ENCODE measurements at regions not wholly inside any gene's neighbourhood (a gene's known extent, or its start where the extent isn't known, plus 50 kb on each side); places are given as distances from the start of the nearest gene placed in this dataset.
"Not testable (repeated sequence)": the region's sequence is repeated elsewhere in the genome, so short reads cannot be mapped to it uniquely, and the experiment has no call there.

DNA sequence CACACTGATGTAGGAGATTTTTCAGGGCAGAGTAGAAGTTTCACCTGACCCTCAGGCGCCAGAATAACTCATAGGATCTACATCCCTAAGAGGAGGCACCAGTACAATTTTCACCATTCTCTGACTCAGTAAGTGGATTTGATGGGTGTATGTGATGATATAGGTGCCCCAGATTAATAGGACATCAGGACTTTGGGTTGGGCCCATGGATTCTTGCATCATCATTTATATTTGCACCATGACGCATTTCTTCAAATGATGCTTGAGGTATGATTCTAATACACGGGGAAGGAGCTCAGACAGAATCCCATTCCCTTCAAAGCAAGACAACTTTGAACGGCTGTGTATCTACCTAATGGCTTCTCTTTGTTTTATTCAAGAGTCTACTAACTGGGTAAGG is 173.2 kb downstream of the TMEM114 start:
- H3K9me3 Mint-ChIP-seq = peaks cover 0 to 1% of the 10 kb centered on the region in 2 donors
- H3K36me3 Mint-ChIP-seq (ENCODE audit: insufficient read depth) = no peaks in the 10 kb centered on the region
- no peaks in the 10 kb centered on the region for H3K27me3 Mint-ChIP-seq
- no peak overlapping the region for H3K27ac Mint-ChIP-seq
- no peak overlapping the region for H3K4me3 Mint-ChIP-seq
- no peaks in the 10 kb centered on the region for H3K4me1 Mint-ChIP-seq (ENCODE audit: low read depth in 2 of 2)
- DNase-seq (no peak), ATAC-seq (replicated peaks) (no peak)

DNA sequence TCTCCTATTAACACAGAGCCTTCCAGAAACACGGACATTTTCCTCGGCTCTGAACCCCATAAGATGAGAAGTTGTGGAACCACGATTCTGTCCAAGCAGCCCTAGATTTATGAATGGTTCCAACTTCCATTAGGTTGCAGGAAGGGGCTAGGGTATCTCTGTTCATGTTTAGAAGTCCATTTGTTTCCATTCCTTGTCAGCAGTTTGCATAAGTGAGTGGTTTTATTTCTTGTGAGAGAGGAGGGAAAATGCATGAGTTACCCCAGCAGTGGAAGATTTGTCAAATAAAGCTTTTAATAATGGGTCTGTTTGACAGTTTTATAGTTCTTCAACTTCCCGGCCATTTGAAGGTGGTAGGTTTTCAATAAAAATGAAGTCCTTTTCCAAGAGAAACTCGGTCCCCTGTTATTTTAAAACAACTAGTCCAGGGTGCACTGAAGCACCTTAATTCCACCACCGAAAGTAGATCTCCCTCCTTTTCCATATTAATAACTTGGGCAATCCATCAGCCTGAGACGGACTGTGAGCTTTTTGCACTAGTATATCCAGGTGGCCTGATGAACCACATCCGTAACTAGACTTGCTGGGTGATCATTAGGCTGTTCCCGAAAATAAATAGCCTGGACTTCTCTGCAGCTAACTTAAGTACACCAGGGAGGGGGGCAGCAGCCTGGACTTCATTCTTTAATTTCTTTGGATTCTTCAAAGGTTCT is 181.3 kb downstream of the TMEM114 start:
- Mint-ChIP-seq H3K4me1 (ENCODE audit: low read depth in 2 of 2) (no peaks in the 10 kb centered on the region), H3K27me3 (no peaks in the 10 kb centered on the region), H3K4me3 (no peak overlapping the region), H3K27ac (no peak overlapping the region), H3K36me3 (ENCODE audit: insufficient read depth) (no peaks in the 10 kb centered on the region), H3K9me3 (peaks cover 6 to 12% of the 10 kb centered on the region in 2 donors)
- ATAC-seq (replicated peaks) = no peak
- DNase-seq = no peak

DNA sequence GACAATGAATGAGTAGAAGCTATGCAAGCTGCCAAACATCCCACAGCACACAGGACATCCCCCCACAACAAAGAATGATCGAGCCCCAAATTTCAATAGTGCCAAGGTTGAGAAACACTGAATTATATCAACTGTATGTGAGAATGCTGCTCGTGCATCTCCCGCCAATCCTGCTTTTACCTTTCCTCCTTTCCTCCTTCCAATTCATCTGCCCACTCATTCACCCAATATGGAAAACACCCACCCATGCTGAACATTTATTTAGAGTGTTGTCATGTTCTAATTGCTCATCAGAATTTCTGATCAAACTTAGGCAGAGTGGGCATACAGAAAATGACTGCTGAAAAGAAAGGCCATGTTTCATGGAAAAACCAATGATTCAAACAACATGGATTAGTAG is 183.0 kb downstream of the TMEM114 start:
- Mint-ChIP-seq H3K4me1 (ENCODE audit: low read depth in 2 of 2) (no peaks in the 10 kb centered on the region), H3K36me3 (ENCODE audit: insufficient read depth) (no peaks in the 10 kb centered on the region), H3K9me3 (peaks cover 10 to 19% of the 10 kb centered on the region in 2 donors), H3K4me3 (no peak overlapping the region), H3K27ac (no peak overlapping the region), H3K27me3 (no peaks in the 10 kb centered on the region)
- ATAC-seq (replicated peaks) (no peak), DNase-seq (no peak)

DNA sequence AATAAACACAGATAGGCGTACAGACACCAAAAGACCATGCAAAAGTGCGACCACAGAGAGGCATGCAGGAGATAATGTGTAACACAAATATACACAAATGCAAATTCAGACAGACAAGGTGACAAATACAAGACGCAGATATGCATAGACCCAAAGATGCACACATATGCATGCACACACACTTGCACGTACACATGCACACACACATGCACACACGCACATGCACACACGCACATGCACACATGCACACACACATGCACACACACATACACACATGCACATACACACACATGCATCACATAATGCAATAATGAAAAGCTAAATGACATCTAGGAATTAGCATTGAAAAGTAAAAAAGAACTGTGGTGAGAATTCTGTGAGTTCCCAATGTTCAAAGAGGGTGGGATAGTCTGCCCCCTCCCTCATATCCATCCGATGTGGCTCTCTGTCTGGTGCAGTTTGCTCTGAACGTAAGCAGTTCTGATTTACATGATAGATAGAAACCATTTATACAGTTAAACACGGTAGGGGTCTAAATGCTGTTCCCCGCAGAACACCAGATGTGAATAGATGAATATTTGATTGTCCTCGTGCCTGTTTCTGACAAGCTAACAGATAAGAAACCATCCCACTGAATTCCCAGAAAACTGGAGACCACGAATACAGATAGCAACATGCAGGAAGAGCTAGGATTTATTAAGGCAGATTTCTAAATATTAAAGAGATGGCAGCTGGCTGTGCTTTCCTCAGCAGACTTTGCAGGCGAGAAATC is 186.1 kb downstream of the TMEM114 start:
- no peaks in the 10 kb centered on the region for H3K36me3 Mint-ChIP-seq (ENCODE audit: insufficient read depth)
- no peak overlapping the region for H3K4me3 Mint-ChIP-seq
- H3K9me3 Mint-ChIP-seq = peaks cover 12 to 25% of the 10 kb centered on the region in 2 donors
- no peaks in the 10 kb centered on the region for H3K4me1 Mint-ChIP-seq (ENCODE audit: low read depth in 2 of 2)
- H3K27me3 Mint-ChIP-seq = no peaks in the 10 kb centered on the region
- no peak for DNase-seq
- H3K27ac Mint-ChIP-seq = no peak overlapping the region
- ATAC-seq (replicated peaks) = no peak

DNA sequence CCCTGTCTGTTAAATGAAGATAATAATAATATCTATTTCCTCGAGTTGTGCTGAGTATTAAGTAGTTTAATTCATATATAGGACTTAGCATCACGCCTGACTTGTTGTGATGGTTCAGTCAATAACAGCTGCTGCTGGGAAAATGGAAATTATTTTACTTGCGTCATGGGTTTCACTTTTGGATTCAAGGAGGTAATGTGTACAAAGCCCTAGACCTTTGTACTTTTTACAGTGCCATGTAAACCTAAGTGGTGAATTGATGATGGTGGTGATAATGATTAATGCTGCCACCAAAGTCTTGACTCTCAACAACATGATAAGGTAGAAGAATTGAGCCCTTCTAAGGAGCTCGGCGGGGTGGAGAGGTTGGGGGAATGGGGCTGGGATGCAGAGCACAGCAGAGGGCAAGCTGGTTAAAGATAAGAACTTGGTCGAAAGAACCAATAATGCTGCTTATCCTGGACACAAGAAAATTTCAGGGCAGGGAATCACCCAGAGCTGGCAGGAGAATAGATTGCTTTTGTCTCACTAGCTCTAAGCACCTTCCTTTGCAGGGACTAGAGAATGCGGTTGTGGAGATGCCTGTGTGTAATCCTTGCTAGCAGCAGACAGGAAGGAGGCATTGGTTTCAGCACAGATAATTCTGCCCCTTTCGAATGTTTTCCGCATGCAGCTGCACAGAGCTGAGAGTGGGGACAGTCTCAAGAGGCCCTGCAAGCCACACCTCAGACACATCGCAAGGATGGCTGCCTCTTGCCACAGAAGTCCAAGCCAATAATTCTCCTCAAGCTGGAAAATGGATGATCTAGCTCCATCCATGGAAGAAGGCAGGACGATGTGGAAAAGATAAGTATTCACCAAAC is 187.1 kb downstream of the TMEM114 start:
- Mint-ChIP-seq H3K27ac (no peak overlapping the region), H3K36me3 (ENCODE audit: insufficient read depth) (no peaks in the 10 kb centered on the region), H3K9me3 (peaks cover 12 to 25% of the 10 kb centered on the region in 2 donors), H3K27me3 (no peaks in the 10 kb centered on the region), H3K4me3 (no peak overlapping the region), H3K4me1 (ENCODE audit: low read depth in 2 of 2) (no peaks in the 10 kb centered on the region)
- no peak for DNase-seq
- no peak for ATAC-seq (replicated peaks)

DNA sequence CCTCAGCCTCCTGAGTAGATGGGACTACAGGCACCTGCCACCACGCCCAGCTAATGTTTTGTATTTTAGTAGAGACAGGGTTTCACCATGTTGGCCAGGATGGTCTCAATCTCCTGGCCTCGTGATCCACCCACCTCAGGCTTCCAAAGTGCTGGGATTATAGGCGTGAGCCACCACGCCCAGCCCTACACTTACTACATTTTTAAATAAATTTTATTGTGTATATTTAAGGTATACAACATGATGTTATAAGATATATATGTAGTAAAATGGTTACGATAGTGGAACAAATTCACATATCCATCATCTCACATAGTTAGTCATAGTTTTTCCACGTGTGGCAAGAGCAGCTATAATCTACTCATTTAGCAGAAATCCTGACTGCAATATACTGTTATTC is 189.6 kb downstream of the TMEM114 start:
- not testable (repeated sequence) for H3K27ac Mint-ChIP-seq; H3K4me3 Mint-ChIP-seq; H3K27me3 Mint-ChIP-seq; ATAC-seq (replicated peaks); H3K36me3 Mint-ChIP-seq (ENCODE audit: insufficient read depth); H3K4me1 Mint-ChIP-seq (ENCODE audit: low read depth in 2 of 2); DNase-seq
- peaks cover 14 to 33% of the 10 kb centered on the region in 2 donors for H3K9me3 Mint-ChIP-seq

DNA sequence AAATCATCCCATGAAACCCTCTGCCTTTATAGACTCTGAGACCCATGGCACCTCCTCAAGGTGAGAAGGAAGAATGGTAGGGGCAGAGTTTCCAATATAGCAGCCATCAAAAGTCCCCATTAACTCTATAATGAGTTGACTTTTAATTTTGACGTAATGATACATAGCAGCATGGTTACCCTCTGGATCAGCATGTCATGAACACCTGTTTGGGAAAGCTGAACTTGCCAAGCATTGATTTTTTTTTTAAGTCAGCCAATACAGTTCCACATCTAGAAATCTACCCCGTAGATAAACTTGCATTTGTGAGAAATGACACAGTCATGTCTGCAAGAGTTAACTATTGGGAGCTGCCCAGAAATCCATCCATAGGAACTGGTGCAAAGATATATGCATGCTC is 191.8 kb downstream of the TMEM114 start:
- Mint-ChIP-seq H3K27me3 (no peaks in the 10 kb centered on the region), H3K27ac (no peak overlapping the region), H3K36me3 (ENCODE audit: insufficient read depth) (no peaks in the 10 kb centered on the region), H3K9me3 (peaks cover 6 to 22% of the 10 kb centered on the region in 2 donors), H3K4me3 (no peak overlapping the region), H3K4me1 (ENCODE audit: low read depth in 2 of 2) (no peaks in the 10 kb centered on the region)
- DNase-seq = no peak
- ATAC-seq (replicated peaks) = no peak

DNA sequence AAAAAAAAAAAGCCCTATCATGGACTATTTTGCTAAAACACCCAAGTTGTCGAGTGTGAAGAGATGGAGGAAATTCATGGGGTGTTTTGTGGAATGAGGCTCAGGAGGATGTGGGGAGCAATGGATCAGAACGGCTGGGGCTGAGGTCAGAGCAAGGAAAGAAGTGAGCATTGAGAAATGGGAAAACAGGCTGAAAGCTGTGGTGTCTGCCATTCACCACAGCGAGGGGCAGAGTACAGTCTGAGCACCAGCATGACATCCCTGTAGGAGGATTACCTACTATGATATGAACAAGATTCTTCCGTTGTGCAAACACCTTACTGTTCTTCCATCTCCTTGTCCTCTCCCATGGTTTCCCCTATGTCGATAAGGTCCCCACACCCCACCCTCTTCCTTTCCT is 193.1 kb downstream of the TMEM114 start:
- H3K27ac Mint-ChIP-seq = no peak overlapping the region
- H3K9me3 Mint-ChIP-seq = peaks cover 6 to 20% of the 10 kb centered on the region in 2 donors
- no peaks in the 10 kb centered on the region for H3K4me1 Mint-ChIP-seq (ENCODE audit: low read depth in 2 of 2)
- no peaks in the 10 kb centered on the region for H3K27me3 Mint-ChIP-seq
- DNase-seq (no peak), ATAC-seq (replicated peaks) (no peak)
- H3K36me3 Mint-ChIP-seq (ENCODE audit: insufficient read depth) = no peaks in the 10 kb centered on the region
- no peak overlapping the region for H3K4me3 Mint-ChIP-seq

DNA sequence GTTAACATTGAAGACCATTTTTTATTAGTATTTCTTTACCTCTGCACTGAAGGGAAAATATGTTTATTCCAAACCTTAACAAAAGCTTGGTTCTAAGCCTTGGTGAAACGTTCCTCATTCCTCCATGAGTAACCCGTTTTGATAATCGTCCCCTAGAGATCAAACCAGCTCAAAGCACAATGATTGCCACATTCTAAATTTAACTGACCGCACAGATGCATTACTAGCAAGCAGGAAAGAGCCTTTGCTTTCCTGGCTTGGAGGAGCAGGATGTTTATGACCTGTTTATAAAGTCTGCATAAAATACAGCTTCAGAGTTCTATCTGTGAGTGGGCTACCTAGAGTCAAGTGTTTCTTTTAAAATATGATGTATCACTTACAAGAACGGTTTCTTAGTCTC is 193.8 kb downstream of the TMEM114 start:
- ATAC-seq (replicated peaks) (no peak), DNase-seq (no peak)
- no peaks in the 10 kb centered on the region for H3K27me3 Mint-ChIP-seq
- no peak overlapping the region for H3K4me3 Mint-ChIP-seq
- H3K4me1 Mint-ChIP-seq (ENCODE audit: low read depth in 2 of 2) = no peaks in the 10 kb centered on the region
- no peaks in the 10 kb centered on the region for H3K36me3 Mint-ChIP-seq (ENCODE audit: insufficient read depth)
- H3K27ac Mint-ChIP-seq = no peak overlapping the region
- peaks cover 5 to 20% of the 10 kb centered on the region in 2 donors for H3K9me3 Mint-ChIP-seq

DNA sequence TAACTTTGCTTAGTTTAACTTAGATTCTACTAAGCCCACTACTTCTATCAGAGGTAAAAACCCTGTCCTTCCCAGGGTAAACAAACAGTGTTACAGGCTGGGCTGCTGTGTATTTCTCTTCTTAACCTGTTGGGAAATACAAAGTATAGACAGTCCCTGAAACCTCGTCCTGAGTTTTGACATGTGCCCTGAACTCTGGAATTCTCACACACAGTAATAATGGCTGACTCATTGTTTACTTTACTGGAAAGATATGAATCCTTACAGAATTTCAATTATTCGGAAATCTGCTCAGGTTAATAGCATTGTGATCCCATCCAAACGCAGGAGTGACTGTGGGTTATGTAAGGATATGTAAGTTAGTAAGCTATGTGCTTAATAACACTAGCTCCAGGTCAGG is 199.1 kb downstream of the TMEM114 start:
- no peak for ATAC-seq (replicated peaks)
- no peaks in the 10 kb centered on the region for H3K36me3 Mint-ChIP-seq (ENCODE audit: insufficient read depth)
- no peak overlapping the region for H3K27ac Mint-ChIP-seq
- H3K4me3 Mint-ChIP-seq = no peak overlapping the region
- H3K9me3 Mint-ChIP-seq = peaks cover 0 to 23% of the 10 kb centered on the region in 2 donors
- DNase-seq = no peak
- no peaks in the 10 kb centered on the region for H3K27me3 Mint-ChIP-seq
- no peaks in the 10 kb centered on the region for H3K4me1 Mint-ChIP-seq (ENCODE audit: low read depth in 2 of 2)

DNA sequence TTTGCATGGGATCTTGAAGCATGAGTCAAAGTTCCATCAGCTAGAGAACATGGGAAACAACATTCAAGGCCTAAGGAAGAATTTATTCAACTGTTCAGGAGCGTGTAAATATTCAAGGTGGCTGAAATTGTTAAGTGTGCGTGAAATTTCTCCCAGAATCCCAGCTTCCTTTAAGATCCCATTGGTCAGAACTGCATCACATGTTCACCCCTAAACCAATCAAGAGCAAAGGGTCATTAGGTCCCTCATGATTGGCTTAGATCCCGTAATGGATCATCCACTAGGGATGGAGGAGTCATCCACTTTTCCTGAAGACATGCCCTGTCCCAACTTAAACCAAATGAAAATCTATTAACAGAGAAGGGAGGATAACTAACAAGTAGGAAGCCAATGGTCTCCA is 201.6 kb downstream of the TMEM114 start:
- H3K9me3 Mint-ChIP-seq = peaks cover 0 to 28% of the 10 kb centered on the region in 2 donors
- H3K4me1 Mint-ChIP-seq (ENCODE audit: low read depth in 2 of 2) = no peaks in the 10 kb centered on the region
- DNase-seq = no peak
- ATAC-seq (replicated peaks) = no peak
- no peak overlapping the region for H3K27ac Mint-ChIP-seq
- no peaks in the 10 kb centered on the region for H3K36me3 Mint-ChIP-seq (ENCODE audit: insufficient read depth)
- no peak overlapping the region for H3K4me3 Mint-ChIP-seq
- no peaks in the 10 kb centered on the region for H3K27me3 Mint-ChIP-seq

DNA sequence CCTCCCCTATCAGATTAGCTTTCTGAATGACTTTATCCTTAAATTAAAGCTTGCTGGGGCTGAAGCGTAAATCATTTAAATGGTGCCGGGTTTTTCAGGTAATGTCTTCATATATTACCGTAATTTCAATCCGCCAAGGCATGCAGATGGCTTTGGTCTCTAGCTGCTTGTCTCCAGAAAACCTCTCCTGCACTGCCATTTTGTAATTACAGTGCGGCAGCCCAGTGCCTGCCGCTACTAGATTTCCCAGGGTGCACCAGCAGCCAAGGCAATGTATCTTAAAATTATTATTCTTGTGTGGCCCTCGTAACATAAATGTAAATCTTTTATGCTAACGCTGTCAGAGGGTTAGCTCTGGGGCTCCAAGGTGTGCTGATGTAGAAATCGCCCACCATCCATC is 208.5 kb downstream of the TMEM114 start:
- H3K27me3 Mint-ChIP-seq = no peaks in the 10 kb centered on the region
- no peak for DNase-seq
- H3K9me3 Mint-ChIP-seq = peaks cover 5 to 15% of the 10 kb centered on the region in 2 donors
- no peaks in the 10 kb centered on the region for H3K4me1 Mint-ChIP-seq (ENCODE audit: low read depth in 2 of 2)
- no peak for ATAC-seq (replicated peaks)
- H3K36me3 Mint-ChIP-seq (ENCODE audit: insufficient read depth) = no peaks in the 10 kb centered on the region
- no peak overlapping the region for H3K4me3 Mint-ChIP-seq
- no peak overlapping the region for H3K27ac Mint-ChIP-seq

DNA sequence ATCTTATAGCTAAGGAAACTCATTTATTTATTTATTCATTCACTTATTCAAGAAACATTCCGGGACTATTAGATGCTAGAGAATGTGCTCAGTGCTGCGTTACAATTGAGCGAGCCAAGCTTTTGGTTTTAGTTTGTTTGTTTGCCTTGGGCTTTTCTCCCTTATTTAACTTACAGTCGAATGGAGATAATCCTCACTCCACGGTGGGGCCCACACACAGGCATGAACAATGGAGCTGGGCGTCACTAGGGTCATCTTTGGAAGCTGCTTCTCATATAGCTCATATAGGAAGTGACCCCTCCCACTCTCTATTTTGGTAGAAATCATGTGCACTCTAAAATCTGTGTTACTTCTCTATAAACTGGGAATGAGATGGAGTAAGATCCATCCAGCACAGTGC is 210.0 kb downstream of the TMEM114 start:
- Mint-ChIP-seq H3K4me3 (no peak overlapping the region), H3K9me3 (peaks cover 5 to 15% of the 10 kb centered on the region in 2 donors)
- no peak for ATAC-seq (replicated peaks)

More for the DNA sequence above, 210.0 kb downstream of the TMEM114 start:
- DNase-seq = no peak
- Mint-ChIP-seq H3K36me3 (ENCODE audit: insufficient read depth) (no peaks in the 10 kb centered on the region), H3K4me1 (ENCODE audit: low read depth in 2 of 2) (no peaks in the 10 kb centered on the region), H3K27ac (no peak overlapping the region), H3K27me3 (no peaks in the 10 kb centered on the region)

Measured in effector memory CD8-positive, alpha-beta T cell (primary cell).